Activated gamma-delta T cell (primary cell): ENCODE measurements at regions not wholly inside any gene's neighbourhood (a gene's known extent, or its start where the extent isn't known, plus 50 kb on each side); places are given as distances from the start of the nearest gene placed in this dataset.
"Not testable (repeated sequence)": the region's sequence is repeated elsewhere in the genome, so short reads cannot be mapped to it uniquely, and the experiment has no call there.

ENCODE experiments used
- DNase-seq: peaks from one replicate; lab custom pipeline; 2025; lab: John Stamatoyannopoulos, UW

GRCh38 chr19:29013325-29013724 lies 199.6 kb downstream of the UQCRFS1 start:
- DNase-seq = no peak

DNA sequence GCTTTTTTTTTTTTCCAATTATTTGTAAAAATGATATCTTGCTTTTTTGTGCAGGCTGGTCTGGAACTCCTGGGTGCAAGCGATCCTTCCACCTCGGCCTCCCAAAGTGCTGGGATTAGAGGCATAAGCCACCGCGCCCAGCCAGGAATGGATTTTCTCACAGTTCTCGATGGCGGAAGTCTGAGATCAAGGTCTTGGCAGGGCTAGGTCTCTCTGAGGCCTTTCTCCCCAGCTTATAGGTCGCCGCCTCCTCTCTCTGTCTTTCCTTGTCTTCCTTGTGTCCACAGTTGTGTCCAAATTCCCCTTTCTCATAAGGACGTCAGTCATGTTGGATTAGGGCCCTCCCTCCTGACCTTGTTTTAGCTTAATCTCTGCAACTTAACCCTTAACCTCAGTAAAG lies 200.5 kb downstream of the UQCRFS1 start:
- DNase-seq = no peak

- no peak for DNase-seq
Measured at GRCh38 chr19:29010276-29010675, 202.7 kb downstream of the UQCRFS1 start.

DNA sequence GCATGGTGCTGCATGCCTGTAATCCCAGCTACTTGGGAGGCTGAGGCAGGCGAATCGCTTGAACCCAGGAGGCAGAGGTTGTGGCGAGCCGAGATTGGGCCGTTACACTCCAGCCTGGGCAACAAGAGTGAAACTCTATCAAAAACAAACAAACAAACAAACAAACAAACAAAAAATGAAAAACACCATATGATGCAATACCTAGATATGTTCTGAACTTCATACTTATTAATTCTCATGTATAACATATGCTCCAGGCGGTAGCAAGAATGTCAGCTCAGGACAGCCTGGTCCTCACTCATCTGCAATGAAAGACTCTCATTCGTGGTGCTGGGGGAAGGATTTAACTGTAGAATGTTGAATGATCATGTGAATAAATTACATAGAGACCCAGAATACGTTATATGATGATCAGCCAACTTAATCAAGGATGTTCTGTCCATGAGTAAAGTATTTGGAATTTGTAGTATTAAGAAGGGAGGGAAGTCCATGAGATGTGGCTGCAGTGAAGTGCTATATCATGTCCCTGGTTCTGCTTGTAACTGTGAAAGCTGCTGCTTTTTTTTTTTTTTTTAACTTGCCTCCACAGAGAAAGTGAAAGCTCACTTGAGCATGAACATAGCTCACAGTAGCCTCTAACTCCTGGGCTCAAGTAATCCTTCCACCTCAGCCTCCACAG lies 206.8 kb downstream of the UQCRFS1 start:
- DNase-seq = no peak

DNA sequence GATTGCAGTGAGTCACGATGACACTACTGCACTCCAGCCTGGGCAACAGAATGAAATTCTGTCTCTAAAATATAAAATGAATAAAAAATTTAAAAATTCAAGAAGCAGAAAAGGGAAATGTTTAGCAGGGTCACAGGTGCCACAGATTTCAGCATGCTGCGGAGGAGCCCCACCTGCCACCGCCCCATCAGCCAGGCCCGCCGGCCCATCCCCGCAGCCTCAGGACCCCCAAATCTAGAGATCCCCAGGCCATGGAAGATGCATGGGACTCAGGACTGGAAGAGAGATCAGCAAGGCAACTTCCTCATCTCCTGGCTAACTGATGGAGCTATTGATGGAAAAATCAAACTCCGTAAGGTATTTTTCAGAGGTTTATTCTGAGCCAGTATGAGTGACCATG lies 208.2 kb downstream of the UQCRFS1 start:
- no peak for DNase-seq

DNA sequence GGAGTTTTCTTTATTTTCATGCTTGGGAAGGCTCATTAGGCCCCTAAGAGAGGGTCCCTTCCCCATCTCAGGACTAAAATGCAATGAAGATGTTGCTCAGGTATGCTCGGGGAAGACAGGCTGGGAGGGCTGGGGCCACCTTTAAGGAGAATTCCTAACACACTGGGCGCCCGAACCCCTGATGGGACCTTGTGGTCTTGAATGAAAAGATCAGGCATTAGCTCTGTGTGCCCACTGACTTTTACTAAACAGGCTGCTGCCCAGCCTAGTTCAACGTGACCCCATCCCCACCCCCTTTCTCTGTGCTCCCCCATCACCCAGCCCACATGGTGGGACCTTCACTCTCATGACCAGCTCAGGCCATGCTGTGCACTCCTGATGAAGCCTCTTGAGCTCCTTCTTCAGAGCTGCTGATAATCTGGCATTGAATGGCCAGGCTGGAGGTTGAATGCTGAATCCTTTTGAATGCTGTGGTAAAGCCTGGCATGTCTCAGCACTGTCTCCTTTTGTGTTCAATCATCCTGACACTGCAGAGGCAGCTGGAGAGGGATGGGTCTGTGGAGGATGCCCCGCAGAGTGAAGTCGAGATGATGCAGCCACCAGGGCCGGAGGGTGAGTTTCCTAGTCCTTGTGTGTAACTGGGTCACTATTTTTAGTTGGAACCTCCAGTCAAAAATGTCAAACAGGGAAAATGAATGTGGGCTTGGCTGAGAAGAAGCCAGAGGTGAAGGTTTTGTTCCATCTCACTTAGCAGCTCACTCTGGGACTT lies 209.1 kb downstream of the UQCRFS1 start:
- DNase-seq = no peak

DNA sequence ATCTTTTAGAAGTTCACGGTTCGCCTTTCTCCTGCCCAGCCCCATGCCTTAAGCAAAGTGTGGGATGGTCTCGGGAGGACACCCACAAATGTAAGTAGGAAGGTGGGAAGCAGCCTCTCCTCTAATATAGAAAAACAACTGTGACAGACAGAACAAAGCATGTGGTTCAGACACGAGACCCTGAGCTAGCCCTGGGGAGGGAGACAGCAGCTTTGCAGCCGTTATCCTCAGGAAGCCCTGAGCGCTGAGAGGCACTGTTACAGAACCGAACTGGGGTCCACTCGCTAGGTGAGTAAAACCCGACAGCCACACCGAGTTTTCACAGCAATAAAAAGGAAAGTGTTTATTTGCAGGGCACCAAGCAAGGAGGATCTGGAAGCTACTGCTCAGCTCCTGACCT lies 210.6 kb downstream of the UQCRFS1 start:
- no peak for DNase-seq

DNA sequence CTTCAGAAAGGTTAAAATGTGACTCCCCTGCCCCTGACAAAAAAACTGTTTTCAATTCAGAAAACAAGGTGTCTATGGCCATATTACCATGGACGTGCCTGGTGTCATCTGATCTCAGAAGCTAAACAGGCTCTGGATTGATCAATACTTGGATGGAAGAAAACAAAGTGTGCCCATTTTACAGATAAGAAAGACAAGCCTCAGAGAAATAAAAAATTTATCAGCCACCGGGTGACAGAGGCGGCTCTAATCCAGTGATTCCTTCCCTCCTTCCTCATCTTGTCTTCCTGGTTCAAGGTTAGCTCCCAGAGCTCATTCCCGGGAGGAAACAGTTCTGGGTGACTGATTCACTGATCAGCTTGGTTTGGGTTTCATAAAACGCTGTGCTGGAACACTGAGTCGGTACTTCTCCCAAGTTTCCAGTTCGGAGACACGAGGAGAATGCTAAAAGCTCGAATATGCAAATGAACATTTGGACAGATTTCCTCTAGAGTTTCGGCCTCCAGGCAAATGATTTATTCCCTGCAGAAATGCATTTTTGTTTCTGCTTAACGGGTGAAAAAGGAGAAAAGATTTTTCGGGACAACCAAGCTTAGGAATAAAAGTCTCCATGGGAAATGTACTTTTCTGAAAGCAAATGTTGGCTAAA lies 211.2 kb downstream of the UQCRFS1 start:
- no peak for DNase-seq

DNA sequence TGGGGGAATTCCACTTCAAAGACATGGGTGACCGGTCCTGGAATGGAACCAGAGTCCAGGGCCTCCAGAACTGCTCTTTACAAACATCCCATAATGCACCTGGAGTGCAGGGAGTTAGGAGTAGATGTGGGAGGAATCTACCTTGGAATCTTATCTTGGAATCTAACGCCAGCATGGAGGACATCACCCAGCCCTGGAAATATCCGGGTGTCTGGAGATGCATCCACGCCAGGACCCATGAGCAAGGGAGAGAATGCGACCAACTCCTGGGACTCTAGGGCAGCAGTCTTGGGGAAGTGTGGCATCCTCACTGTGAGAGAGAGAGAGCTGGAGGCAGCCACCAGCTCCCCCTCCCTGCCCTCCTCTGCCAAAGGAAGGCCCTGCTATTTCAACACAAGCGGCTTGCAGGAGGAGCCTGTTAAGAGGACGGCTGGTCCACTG lies 211.8 kb downstream of the UQCRFS1 start:
- DNase-seq = no peak

DNA sequence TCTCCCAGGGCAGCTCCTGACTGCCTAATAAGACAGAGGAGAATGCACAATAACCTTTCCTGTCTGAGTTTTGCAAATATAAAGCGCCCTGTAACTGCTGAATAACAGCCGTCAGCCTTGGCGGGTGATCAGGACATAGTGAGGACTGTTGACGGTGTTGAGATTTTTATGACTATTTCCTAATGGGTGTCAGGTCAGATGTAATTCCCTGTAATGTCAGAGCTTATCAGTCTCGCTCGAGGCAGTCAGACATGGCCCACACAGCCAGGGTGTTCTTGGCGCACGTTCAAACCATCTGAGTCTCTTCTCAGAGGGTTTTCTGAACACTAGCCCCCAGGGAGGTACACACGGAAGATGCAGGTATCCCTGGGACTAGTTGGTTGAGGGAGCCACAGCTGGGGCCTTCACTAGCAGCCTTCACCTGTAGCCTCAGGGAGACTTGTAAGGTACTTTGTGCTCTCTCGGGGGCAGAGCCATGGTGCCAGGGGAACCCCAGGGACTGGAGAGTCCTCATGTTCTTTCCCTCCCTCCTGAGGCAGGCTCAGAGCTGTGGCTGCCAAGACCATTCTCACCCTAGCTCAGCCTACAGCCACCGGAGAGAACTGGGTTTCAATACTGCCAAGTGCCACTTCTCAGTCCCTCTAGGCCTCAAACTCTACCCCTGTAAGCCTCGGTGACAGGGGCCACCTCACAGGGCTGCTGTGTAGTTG lies 213.1 kb downstream of the UQCRFS1 start:
- no peak for DNase-seq

GRCh38 chr19:28998974-28999373 lies 214.0 kb downstream of the UQCRFS1 start:
- no peak for DNase-seq

GRCh38 chr19:28997866-28998265 lies 215.1 kb downstream of the UQCRFS1 start:
- DNase-seq = not testable (repeated sequence)

- no peak for DNase-seq
Measured at GRCh38 chr19:28990522-28990921, 222.4 kb downstream of the UQCRFS1 start.

DNA sequence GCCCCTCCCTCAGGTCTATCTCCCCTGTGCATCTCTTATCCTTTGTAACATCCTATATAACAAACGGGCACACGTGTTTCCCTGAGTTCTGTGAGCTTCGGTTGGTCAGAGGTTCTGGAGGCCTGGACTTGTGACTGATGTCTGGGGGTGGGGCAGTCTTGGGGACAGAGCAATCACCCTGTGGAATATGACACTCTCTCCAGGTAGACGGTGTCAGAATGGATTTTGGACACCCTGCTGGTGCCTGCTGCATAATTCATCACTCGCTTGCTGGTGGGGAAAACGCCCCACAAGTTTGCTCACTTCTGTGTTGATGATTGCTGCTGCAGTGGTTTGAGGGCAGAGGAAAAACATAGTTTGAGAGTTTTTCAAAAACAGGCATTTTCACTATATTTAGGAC lies 223.2 kb downstream of the UQCRFS1 start:
- no peak for DNase-seq

DNA sequence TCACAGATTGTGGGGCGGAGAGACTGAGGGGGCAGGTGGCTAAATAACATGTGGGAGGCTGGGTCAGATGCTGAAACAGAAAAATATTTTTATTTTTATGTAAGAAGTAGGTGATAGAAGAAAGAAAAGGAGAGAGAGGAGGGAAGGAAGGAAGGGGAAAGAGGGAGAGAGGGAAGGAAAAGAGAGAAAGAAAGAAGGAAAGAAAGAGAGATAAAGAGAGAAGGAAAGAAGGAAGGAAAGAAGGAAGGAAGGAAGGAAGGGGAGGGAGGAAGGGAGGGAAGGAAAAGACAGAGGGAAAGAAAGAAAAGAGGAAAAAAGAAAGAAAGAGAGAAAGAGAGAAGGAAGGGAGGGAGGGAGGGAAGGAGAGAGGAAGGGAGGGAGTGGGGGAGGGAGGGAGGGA lies 224.9 kb downstream of the UQCRFS1 start:
- DNase-seq = no peak

DNA sequence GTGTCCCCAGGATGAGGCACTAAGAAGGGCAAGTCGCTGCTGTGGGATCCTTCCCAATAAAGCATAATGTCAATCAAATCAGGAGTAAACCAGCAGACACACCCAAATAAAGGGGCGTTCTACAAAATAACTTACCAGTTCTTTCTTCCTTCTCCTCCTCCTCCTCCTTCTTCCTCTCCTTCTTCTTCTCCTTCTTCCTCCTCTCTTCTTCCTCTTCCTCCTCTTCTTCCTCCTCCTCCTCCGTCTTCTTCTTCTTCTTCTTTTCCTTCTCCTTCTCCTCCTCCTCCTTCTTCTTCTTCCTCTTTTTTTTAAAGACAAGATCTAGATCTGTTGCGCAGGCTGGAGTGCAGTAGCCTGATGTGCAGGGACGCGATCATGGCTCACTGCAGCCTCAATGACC lies 225.8 kb downstream of the UQCRFS1 start:
- DNase-seq = no peak

GRCh38 chr19:28985201-28985600 lies 227.8 kb downstream of the UQCRFS1 start:
- no peak for DNase-seq

GRCh38 chr19:28984315-28984714 lies 228.6 kb downstream of the UQCRFS1 start:
- no peak for DNase-seq

- no peak for DNase-seq
Measured at GRCh38 chr19:28983430-28983829, 229.5 kb downstream of the UQCRFS1 start.

DNA sequence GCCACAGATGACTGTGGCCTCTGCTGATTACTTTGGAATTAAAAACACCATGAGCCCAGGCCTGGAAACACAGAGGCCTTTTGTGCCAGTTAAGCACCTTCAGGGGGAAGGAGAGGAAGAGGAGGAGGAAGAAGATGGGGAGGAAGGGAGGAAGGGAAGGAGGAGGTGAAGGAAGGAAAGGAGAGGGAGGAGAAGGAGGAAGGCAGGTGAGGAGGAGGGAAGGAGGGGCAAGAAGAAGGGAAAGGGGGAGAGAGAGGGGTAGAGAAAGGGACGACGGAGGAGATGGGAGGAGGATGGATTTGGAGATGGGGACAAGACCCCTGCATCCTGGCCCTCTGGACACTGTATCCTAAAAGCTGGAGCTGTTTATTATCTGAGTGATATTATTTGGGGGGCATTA lies 231.0 kb downstream of the UQCRFS1 start:
- DNase-seq = no peak

GRCh38 chr19:28981518-28981917 lies 231.4 kb downstream of the UQCRFS1 start:
- no peak for DNase-seq

DNA sequence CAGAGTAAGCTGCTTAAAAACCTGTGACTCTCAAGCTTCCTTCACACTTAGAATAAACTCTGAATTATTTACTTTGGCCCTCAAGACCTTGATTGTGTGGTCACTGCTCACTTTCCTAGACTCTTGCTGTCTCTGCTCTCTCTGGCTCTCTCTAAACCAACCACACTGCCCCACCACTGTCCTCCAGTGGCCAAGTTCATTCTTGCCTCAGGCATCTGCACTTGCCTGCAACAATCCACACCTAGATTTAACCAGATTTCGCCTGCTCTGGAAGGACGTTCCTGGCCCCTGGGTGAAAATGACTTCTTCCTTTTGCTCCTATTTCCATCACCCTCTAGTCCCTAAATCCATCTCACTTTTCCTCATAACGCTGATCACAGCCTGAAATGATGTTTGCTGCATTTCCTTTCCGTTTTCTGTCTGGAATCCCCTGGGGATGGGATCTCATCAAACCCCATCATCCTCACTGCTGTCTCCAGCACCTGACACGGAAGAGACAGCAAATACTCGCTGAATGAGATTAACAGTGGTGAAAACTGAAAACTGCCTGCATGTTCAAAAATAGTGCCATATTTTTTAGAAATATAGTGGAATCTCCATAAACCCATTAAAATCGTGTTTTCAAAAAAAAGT lies 232.6 kb downstream of the UQCRFS1 start:
- DNase-seq = no peak
